Lung (tissue), 11 donors: ENCODE measurements at regions not wholly inside any gene's neighbourhood (a gene's known extent, or its start where the extent isn't known, plus 50 kb on each side); places are given as distances from the start of the nearest gene placed in this dataset.
A peak's percentile ranks its signal among the peaks of the same experiment; 100 is the strongest.

Experiments used
- ATAC-seq: fragments of 200-7000 bp; cut with Tn5 transposase; one replicate; pipeline ENCODE4 v1.9.1; 2020; ENCODE audit warnings: moderate number of reproducible peaks; ENCODE audit not compliant: insufficient read depth, low FRiP score
- DNase-seq, 3 donors: peaks; one replicate each; pipeline ENCODE4 v3.0.0-alpha.2; 2013 to 2017
- H3K27ac ChIP-seq, 2 donors: one replicate each; pipeline ENCODE4 v1.5.1; 2013; ENCODE audit warnings: mild to moderate bottlenecking in 2 of 2, moderate library complexity in 2 of 2, control low read depth in 1 of 2, inconsistent platforms in 1 of 2, low read depth in 1 of 2, low read length in 1 of 2
- H3K27me3 ChIP-seq, 3 donors: one replicate each; pipeline ENCODE4 v1.5.1; 2013; ENCODE audit warnings: low read length in 2 of 3; ENCODE audit not compliant: control insufficient read depth in 3 of 3, insufficient read depth in 3 of 3
- H3K36me3 ChIP-seq, 4 donors: one replicate each; pipeline ENCODE4 v1.5.1; 2013; ENCODE audit warnings: low read length in 4 of 4, mild to moderate bottlenecking in 1 of 4, moderate library complexity in 1 of 4; ENCODE audit not compliant: control insufficient read depth in 4 of 4, insufficient read depth in 4 of 4
- H3K4me1 ChIP-seq, 5 donors: one replicate each; pipeline ENCODE4 v1.5.1; 2013; ENCODE audit warnings: low read length in 5 of 5, mild to moderate bottlenecking in 2 of 5, moderate library complexity in 1 of 5; ENCODE audit not compliant: control insufficient read depth in 5 of 5, insufficient read depth in 5 of 5
- H3K4me3 ChIP-seq: one replicate; pipeline ENCODE4 v1.5.1; 2013; ENCODE audit warnings: mild to moderate bottlenecking, control low read depth, moderate library complexity
- H3K9ac ChIP-seq, 2 donors: one replicate each; pipeline ENCODE4 v1.5.1; 2013; ENCODE audit warnings: low read length in 2 of 2, control low read depth in 1 of 2; ENCODE audit not compliant: insufficient read depth in 1 of 2
- H3K9me3 ChIP-seq, 4 donors: one replicate each; pipeline ENCODE4 v1.5.1; 2013; ENCODE audit warnings: low read length in 3 of 4, mild to moderate bottlenecking in 1 of 4, moderate library complexity in 1 of 4; ENCODE audit not compliant: control insufficient read depth in 4 of 4, insufficient read depth in 3 of 4
- CTCF ChIP-seq: IDR thresholded peaks from 2 replicates; pipeline ENCODE4 v1.5.1; 2012; ENCODE audit warnings: mild to moderate bottlenecking; ENCODE audit errors: control extremely low read depth, extremely low read depth
- WGBS, 2 donors: extraction: QIAGEN DNeasy Blood & Tissue Kit; methylation state at CpG; one replicate each; pipeline ENCODE4 v1.1.7; 2013; 5-methylcytosine and 5-hydroxymethylcytosine counted together
- donor health status: control.
- donor health status: control.
- donor health status: Bipolar disorder and iron deficiency.
- donor health status: healthy.
- donor health status: DM: yes; HTN: yes; CAD: no.

GRCh38 chr17:72056727-72057290, 64.0 kb upstream of the SOX9 start:
- WGBS, 2 donors: 63 to 64% methylated on average over 3 of the region's 3 CpGs
- Histone ChIP-seq H3K9ac (no peak overlapping the region), H3K4me1 (peaks cover 0 to 12% (median 2%) of the 10 kb centered on the region in 5 donors), H3K9me3 (peaks cover 0 to 2% (median 0%) of the 10 kb centered on the region in 4 donors), H3K36me3 (no peaks in the 10 kb centered on the region), H3K4me3 (no peak overlapping the region), H3K27ac (no peak overlapping the region), H3K27me3 (peaks cover 0 to 7% (median 2%) of the 10 kb centered on the region in 3 donors)
- ATAC-seq: no peak
- DNase-seq: peak in 1 of 3 donors; percentile 6
- no peak for TF ChIP-seq CTCF

GRCh38 chr17:72060084-72060483, 60.7 kb upstream of the SOX9 start:
- H3K9ac ChIP-seq: no peak overlapping the region
- no peak overlapping the region for H3K27ac ChIP-seq
- H3K4me3 ChIP-seq: no peak overlapping the region
- peaks cover 0 to 1% (median 0%) of the 10 kb centered on the region in 5 donors for H3K4me1 ChIP-seq
- H3K36me3 ChIP-seq: no peaks in the 10 kb centered on the region
- DNase-seq (no peak), ATAC-seq (no peak)
- no peaks in the 10 kb centered on the region for H3K27me3 ChIP-seq
- WGBS, 2 donors: 75 to 76% methylated on average over 1 of the region's 1 CpG
- H3K9me3 ChIP-seq: peaks cover 0 to 3% (median 0%) of the 10 kb centered on the region in 4 donors
- TF ChIP-seq CTCF: no peak

DNA sequence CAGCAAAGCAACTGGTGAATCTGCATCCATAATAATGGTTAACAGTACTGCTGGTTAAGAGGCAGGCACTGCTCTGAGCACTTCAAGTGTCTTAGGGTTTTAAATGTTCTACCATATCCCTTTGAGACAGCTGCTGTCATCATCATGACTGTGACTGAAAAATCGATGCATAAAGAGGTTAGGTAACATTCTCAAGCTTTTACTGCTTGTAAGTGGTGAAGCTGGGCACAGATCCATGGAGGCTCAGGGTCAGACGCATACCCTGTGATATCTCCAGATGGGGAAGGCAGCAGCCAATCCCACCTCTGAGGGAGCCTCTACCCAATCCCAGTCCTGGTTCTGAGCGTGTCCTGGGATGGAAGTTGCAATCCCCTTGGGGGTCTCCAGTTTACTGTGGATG, 57.6 kb upstream of the SOX9 start:
- 75 to 86% methylated on average over 3 of the region's 3 CpGs for WGBS, 2 donors
- ATAC-seq: no peak
- Histone ChIP-seq H3K9me3 (peaks cover 0 to 3% (median 0%) of the 10 kb centered on the region in 4 donors), H3K4me1 (peaks cover 0 to 1% (median 0%) of the 10 kb centered on the region in 5 donors), H3K36me3 (no peaks in the 10 kb centered on the region), H3K27me3 (no peaks in the 10 kb centered on the region), H3K4me3 (no peak overlapping the region), H3K9ac (no peak overlapping the region), H3K27ac (no peak overlapping the region)
- no peak for DNase-seq
- TF ChIP-seq CTCF: no peak
